ENCODE measurements at regions not wholly inside any gene's neighbourhood (a gene's known extent, or its start where the extent isn't known, plus 50 kb on each side); places are given as distances from the start of the nearest gene placed in this dataset.

- no peak for TF ChIP-seq CTCF (IDR thresholded peaks at IDR 0.05; ENCODE audit: poor library complexity)
- no peak for TF ChIP-seq EZH2 (IDR thresholded peaks at IDR 0.05; ENCODE audit: borderline replicate concordance)
Measured at GRCh38 chr20:57108742-57109570, 157.5 kb downstream of the BMP7 start.
